ENCODE measurements at regions not wholly inside any gene's neighbourhood (a gene's known extent, or its start where the extent isn't known, plus 50 kb on each side); places are given as distances from the start of the nearest gene placed in this dataset.

GRCh38 chr18:79624356-79625170 is 55.0 kb upstream of the CTDP1 start:
- no peak overlapping the region for H3K4me3 ChIP-seq (ENCODE audit: control insufficient read depth, low read depth, low read length)
- TF ChIP-seq CTCF (conservative IDR thresholded peaks at IDR 0.05; ENCODE audit: control insufficient read depth, insufficient read depth, low read depth, low read length), result no peak
- no peak for DNase-seq (ENCODE audit: low read depth)

GRCh38 chr18:79625195-79625923 is 54.2 kb upstream of the CTDP1 start:
- no peak for DNase-seq (ENCODE audit: low read depth)
- no peak overlapping the region for H3K4me3 ChIP-seq (ENCODE audit: control insufficient read depth, low read depth, low read length)
- no peak for TF ChIP-seq CTCF (conservative IDR thresholded peaks at IDR 0.05; ENCODE audit: control insufficient read depth, insufficient read depth, low read depth, low read length)

GRCh38 chr18:79625924-79626561 is 53.6 kb upstream of the CTDP1 start:
- no peak for DNase-seq (ENCODE audit: low read depth)
- TF ChIP-seq CTCF (conservative IDR thresholded peaks at IDR 0.05; ENCODE audit: control insufficient read depth, insufficient read depth, low read depth, low read length), result no peak

GRCh38 chr18:79626905-79627749 is 52.5 kb upstream of the CTDP1 start:
- no peak overlapping the region for H3K4me3 ChIP-seq (ENCODE audit: control insufficient read depth, low read depth, low read length)
- no peak for TF ChIP-seq CTCF (conservative IDR thresholded peaks at IDR 0.05; ENCODE audit: control insufficient read depth, insufficient read depth, low read depth, low read length)
- DNase-seq (ENCODE audit: low read depth), result no peak

More at GRCh38 chr18:79625924-79626561, 53.6 kb upstream of the CTDP1 start:
- H3K4me3 ChIP-seq (ENCODE audit: control insufficient read depth, low read depth, low read length), result no peak overlapping the region

GRCh38 chr18:79627750-79628294 is 51.8 kb upstream of the CTDP1 start:
- no peak overlapping the region for H3K4me3 ChIP-seq (ENCODE audit: control insufficient read depth, low read depth, low read length)
- no peak for TF ChIP-seq CTCF (conservative IDR thresholded peaks at IDR 0.05; ENCODE audit: control insufficient read depth, insufficient read depth, low read depth, low read length)
- DNase-seq (ENCODE audit: low read depth), result no peak

Data from fibroblast of mammary gland (primary cell).